ENCODE measurements at regions not wholly inside any gene's neighbourhood (a gene's known extent, or its start where the extent isn't known, plus 50 kb on each side); places are given as distances from the start of the nearest gene placed in this dataset.

DNA sequence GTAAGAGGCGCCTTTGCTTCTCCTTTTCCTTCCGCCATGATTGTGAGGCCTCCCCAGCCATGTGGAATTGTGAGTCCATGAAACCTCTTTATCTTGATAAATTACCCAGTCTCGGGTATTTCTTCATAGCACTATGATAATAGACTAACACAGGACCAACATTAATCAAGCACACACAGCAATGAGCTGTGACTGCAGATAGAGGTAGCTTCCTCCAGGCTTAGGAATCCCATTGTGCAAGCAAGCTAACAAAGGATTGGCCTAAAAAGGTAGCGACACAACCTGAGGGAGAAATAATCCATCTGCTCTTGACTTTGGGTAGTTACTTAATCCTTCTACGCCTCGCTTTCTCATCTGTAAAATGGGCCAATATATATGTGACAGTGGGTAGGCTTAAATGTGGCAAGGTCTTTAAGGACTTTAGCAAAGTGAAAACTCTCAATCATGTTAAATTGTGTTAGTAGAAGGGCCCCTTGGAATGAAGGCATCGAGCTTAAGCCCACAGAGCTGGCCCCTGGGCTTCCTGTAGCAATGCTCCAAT, 393.6 kb downstream of the SOX9 start:
- TF ChIP-seq, protein P1, sequence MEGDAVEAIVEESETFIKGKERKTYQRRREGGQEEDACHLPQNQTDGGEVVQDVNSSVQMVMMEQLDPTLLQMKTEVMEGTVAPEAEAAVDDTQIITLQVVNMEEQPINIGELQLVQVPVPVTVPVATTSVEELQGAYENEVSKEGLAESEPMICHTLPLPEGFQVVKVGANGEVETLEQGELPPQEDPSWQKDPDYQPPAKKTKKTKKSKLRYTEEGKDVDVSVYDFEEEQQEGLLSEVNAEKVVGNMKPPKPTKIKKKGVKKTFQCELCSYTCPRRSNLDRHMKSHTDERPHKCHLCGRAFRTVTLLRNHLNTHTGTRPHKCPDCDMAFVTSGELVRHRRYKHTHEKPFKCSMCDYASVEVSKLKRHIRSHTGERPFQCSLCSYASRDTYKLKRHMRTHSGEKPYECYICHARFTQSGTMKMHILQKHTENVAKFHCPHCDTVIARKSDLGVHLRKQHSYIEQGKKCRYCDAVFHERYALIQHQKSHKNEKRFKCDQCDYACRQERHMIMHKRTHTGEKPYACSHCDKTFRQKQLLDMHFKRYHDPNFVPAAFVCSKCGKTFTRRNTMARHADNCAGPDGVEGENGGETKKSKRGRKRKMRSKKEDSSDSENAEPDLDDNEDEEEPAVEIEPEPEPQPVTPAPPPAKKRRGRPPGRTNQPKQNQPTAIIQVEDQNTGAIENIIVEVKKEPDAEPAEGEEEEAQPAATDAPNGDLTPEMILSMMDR (IDR thresholded peaks at IDR 0.05; ENCODE audit: control extremely low read depth, extremely low read depth): no peak
- H3K27me3 ChIP-seq (ENCODE audit: control insufficient read depth in 3 of 3, insufficient read depth in 3 of 3, low read length in 2 of 3): peaks cover 0 to 3% (median 0%) of the 10 kb centered on the region in 3 donors
- H3K9me3 ChIP-seq (ENCODE audit: control insufficient read depth in 4 of 4, insufficient read depth in 3 of 4, low read length in 3 of 4): peaks cover 0 to 2% (median 0%) of the 10 kb centered on the region in 4 donors
- no peak overlapping the region for H3K9ac ChIP-seq (ENCODE audit: insufficient read depth in 1 of 2, low read length in 2 of 2)
- peaks cover 0 to 60% (median 10%) of the 10 kb centered on the region in 5 donors for H3K4me1 ChIP-seq (ENCODE audit: control insufficient read depth in 5 of 5, insufficient read depth in 5 of 5, low read length in 5 of 5)
- WGBS, 2 donors: 82 to 93% methylated on average over 7 of the region's 7 CpGs
- no peaks in the 10 kb centered on the region for H3K36me3 ChIP-seq (ENCODE audit: control insufficient read depth in 4 of 4, insufficient read depth in 4 of 4, low read length in 4 of 4)
- ATAC-seq (ENCODE audit: insufficient read depth, low FRiP score) (no peak), DNase-seq (no peak)
- H3K27ac ChIP-seq (ENCODE audit: low read depth in 1 of 2, low read length in 1 of 2): no peak overlapping the region
- H3K4me3 ChIP-seq: no peak overlapping the region

- TF ChIP-seq, protein P1 (IDR thresholded peaks at IDR 0.05; ENCODE audit: control extremely low read depth, extremely low read depth): no peak
- WGBS, 2 donors: 75 to 84% methylated on average over 6 of the region's 6 CpGs
- no peaks in the 10 kb centered on the region for H3K36me3 ChIP-seq (ENCODE audit: control insufficient read depth in 4 of 4, insufficient read depth in 4 of 4, low read length in 4 of 4)
- H3K9me3 ChIP-seq (ENCODE audit: control insufficient read depth in 4 of 4, insufficient read depth in 3 of 4, low read length in 3 of 4): peaks cover 0 to 2% (median 0%) of the 10 kb centered on the region in 4 donors
- peaks cover 0 to 58% (median 10%) of the 10 kb centered on the region in 5 donors for H3K4me1 ChIP-seq (ENCODE audit: control insufficient read depth in 5 of 5, insufficient read depth in 5 of 5, low read length in 5 of 5)
- DNase-seq: peak; percentile 82 to 94 (median 90)
- no peak overlapping the region for H3K9ac ChIP-seq (ENCODE audit: insufficient read depth in 1 of 2, low read length in 2 of 2)
- peaks cover 0 to 3% (median 0%) of the 10 kb centered on the region in 3 donors for H3K27me3 ChIP-seq (ENCODE audit: control insufficient read depth in 3 of 3, insufficient read depth in 3 of 3, low read length in 2 of 3)
- H3K4me3 ChIP-seq: no peak overlapping the region
- no peak for ATAC-seq (ENCODE audit: insufficient read depth, low FRiP score)
- H3K27ac ChIP-seq (ENCODE audit: low read depth in 1 of 2, low read length in 1 of 2): no peak overlapping the region
Measured at GRCh38 chr17:72514891-72515290, 394.1 kb downstream of the SOX9 start.

- DNase-seq: peak; percentile 76 to 93 (median 93)
- peaks cover 0 to 3% (median 0%) of the 10 kb centered on the region in 3 donors for H3K27me3 ChIP-seq (ENCODE audit: control insufficient read depth in 3 of 3, insufficient read depth in 3 of 3, low read length in 2 of 3)
- H3K4me1 ChIP-seq (ENCODE audit: control insufficient read depth in 5 of 5, insufficient read depth in 5 of 5, low read length in 5 of 5): peaks cover 0 to 52% (median 10%) of the 10 kb centered on the region in 5 donors
- no peak for ATAC-seq (ENCODE audit: insufficient read depth, low FRiP score)
- TF ChIP-seq, protein P1 (IDR thresholded peaks at IDR 0.05; ENCODE audit: control extremely low read depth, extremely low read depth): no peak
- no peak overlapping the region for H3K27ac ChIP-seq (ENCODE audit: low read depth in 1 of 2, low read length in 1 of 2)
- 68 to 88% methylated on average over 13 of the region's 13 CpGs for WGBS, 2 donors
- no peak overlapping the region for H3K9ac ChIP-seq (ENCODE audit: insufficient read depth in 1 of 2, low read length in 2 of 2)
- no peaks in the 10 kb centered on the region for H3K36me3 ChIP-seq (ENCODE audit: control insufficient read depth in 4 of 4, insufficient read depth in 4 of 4, low read length in 4 of 4)
- peaks cover 0 to 2% (median 0%) of the 10 kb centered on the region in 4 donors for H3K9me3 ChIP-seq (ENCODE audit: control insufficient read depth in 4 of 4, insufficient read depth in 3 of 4, low read length in 3 of 4)
- no peak overlapping the region for H3K4me3 ChIP-seq
Measured at GRCh38 chr17:72515291-72516065, 394.7 kb downstream of the SOX9 start.
